PFSK-1 (cell line): ENCODE measurements at regions not wholly inside any gene's neighbourhood (a gene's known extent, or its start where the extent isn't known, plus 50 kb on each side); places are given as distances from the start of the nearest gene placed in this dataset.

ENCODE experiments used
- FOXP2 ChIP-seq: optimal IDR thresholded peaks from 2 replicates; pipeline ENCODE3; 2011; ENCODE audit warnings: borderline replicate concordance, control low read depth, inconsistent platforms; ENCODE audit not compliant: insufficient read depth; ENCODE audit errors: extremely low read length, extremely low read depth
- POLR2AphosphoS5 ChIP-seq: IDR thresholded peaks from 2 replicates; pipeline ENCODE4 v1.6.1; 2012; ENCODE audit warnings: low read depth, mild to moderate bottlenecking, control low read depth, low read length, moderate library complexity
- SIN3A ChIP-seq: IDR thresholded peaks from 2 replicates; pipeline ENCODE4 v1.6.1; 2012; ENCODE audit warnings: mild to moderate bottlenecking, low read length, moderate library complexity, borderline replicate concordance; ENCODE audit not compliant: insufficient read depth
- TAF1 ChIP-seq: IDR thresholded peaks from 2 replicates; pipeline ENCODE4 v1.6.1; 2012; ENCODE audit warnings: low read length, control low read depth, borderline replicate concordance; ENCODE audit not compliant: insufficient read depth
- TF ChIP-seq, protein P1 (sequence below), 2 experiments: IDR thresholded peaks; 2 replicates each; pipeline versions ENCODE4 v1.6.1 to v1.8.0; 2011 to 2012; ENCODE audit warnings: low read depth in 2 of 2, low read length in 2 of 2, control low read depth in 1 of 2, inconsistent platforms in 1 of 2, mild to moderate bottlenecking in 1 of 2, moderate library complexity in 1 of 2; ENCODE audit not compliant: insufficient read depth in 1 of 2

DNA sequence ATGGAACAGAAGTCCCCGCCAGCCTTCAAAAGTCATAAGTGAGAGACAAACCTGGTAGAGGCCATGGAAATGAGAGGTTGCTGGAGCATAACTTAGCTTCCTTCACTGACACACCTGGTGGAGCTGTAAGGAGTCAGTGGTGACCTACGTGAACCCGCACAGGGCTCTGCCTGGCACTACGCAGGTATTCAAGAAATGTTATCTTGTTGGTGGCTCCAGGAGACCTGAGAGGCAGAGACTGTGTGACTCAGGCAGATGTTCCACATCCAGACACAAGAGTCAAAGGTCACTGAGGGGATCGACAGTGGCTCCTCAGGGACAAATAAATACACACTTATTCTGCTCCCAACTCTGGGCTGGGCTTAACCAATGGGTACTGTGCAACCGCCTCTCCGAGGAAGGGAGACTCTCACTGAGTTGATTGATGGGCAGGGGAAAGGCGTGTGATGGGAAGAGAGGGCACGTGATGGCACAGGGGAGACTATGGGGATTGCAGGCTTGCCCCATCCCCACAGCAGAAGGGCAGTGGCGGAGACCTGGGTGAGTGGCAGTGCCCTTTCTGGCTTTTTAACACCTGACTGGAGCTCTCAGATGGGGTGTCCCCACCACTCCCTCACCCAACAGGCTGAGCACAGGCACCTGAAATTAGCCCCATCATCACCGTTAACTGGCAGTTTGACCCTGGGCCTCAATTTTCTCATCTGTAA, 111.7 kb upstream of the SMAD3 start:
- TF ChIP-seq TAF1 (no peak), POLR2AphosphoS5 (no peak), SIN3A (no peak), FOXP2 (no peak)
- TF ChIP-seq, protein P1, sequence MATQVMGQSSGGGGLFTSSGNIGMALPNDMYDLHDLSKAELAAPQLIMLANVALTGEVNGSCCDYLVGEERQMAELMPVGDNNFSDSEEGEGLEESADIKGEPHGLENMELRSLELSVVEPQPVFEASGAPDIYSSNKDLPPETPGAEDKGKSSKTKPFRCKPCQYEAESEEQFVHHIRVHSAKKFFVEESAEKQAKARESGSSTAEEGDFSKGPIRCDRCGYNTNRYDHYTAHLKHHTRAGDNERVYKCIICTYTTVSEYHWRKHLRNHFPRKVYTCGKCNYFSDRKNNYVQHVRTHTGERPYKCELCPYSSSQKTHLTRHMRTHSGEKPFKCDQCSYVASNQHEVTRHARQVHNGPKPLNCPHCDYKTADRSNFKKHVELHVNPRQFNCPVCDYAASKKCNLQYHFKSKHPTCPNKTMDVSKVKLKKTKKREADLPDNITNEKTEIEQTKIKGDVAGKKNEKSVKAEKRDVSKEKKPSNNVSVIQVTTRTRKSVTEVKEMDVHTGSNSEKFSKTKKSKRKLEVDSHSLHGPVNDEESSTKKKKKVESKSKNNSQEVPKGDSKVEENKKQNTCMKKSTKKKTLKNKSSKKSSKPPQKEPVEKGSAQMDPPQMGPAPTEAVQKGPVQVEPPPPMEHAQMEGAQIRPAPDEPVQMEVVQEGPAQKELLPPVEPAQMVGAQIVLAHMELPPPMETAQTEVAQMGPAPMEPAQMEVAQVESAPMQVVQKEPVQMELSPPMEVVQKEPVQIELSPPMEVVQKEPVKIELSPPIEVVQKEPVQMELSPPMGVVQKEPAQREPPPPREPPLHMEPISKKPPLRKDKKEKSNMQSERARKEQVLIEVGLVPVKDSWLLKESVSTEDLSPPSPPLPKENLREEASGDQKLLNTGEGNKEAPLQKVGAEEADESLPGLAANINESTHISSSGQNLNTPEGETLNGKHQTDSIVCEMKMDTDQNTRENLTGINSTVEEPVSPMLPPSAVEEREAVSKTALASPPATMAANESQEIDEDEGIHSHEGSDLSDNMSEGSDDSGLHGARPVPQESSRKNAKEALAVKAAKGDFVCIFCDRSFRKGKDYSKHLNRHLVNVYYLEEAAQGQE (IDR thresholded peaks at IDR 0.05; ENCODE audit: insufficient read depth in 1 of 2, low read depth in 2 of 2, low read length in 2 of 2): no peak
